ENCODE measurements at regions not wholly inside any gene's neighbourhood (a gene's known extent, or its start where the extent isn't known, plus 50 kb on each side); places are given as distances from the start of the nearest gene placed in this dataset.
"Not testable (repeated sequence)": the region's sequence is repeated elsewhere in the genome, so short reads cannot be mapped to it uniquely, and the experiment has no call there.

GRCh38 chr9:108803428-108804065, 52.2 kb downstream of the ACTL7B start:
- no peak for DNase-seq (ENCODE audit: low spot score)

- no peak for DNase-seq (ENCODE audit: low spot score)
These were observed 52.8 kb downstream of the ACTL7B start for GRCh38 chr9:108802967-108803366.

GRCh38 chr9:108801949-108802348, 53.8 kb downstream of the ACTL7B start:
- no peak for DNase-seq (ENCODE audit: low spot score)

- DNase-seq (ENCODE audit: low spot score): no peak
These were observed 55.1 kb downstream of the ACTL7B start for GRCh38 chr9:108800632-108801099.

GRCh38 chr9:108793573-108793972, 62.2 kb downstream of the ACTL7B start:
- no peak for DNase-seq (ENCODE audit: low spot score)

- no peak for DNase-seq (ENCODE audit: low spot score)
These were observed 66.0 kb downstream of the ACTL7B start for GRCh38 chr9:108789742-108790141.

GRCh38 chr9:108787690-108788048, 68.1 kb downstream of the ACTL7B start:
- no peak for DNase-seq (ENCODE audit: low spot score)

GRCh38 chr9:108786901-108787689, 68.7 kb downstream of the ACTL7B start:
- DNase-seq (ENCODE audit: low spot score): no peak

GRCh38 chr9:108786322-108786721, 69.5 kb downstream of the ACTL7B start:
- DNase-seq (ENCODE audit: low spot score): no peak

- DNase-seq (ENCODE audit: low spot score): no peak
These were observed 70.8 kb downstream of the ACTL7B start for GRCh38 chr9:108784998-108785397.

GRCh38 chr9:108783731-108784495, 71.9 kb downstream of the ACTL7B start:
- DNase-seq (ENCODE audit: low spot score): no peak

- no peak for DNase-seq (ENCODE audit: low spot score)
These were observed 72.5 kb downstream of the ACTL7B start for GRCh38 chr9:108783326-108783725.

- no peak for DNase-seq (ENCODE audit: low spot score)
These were observed 74.6 kb downstream of the ACTL7B start for GRCh38 chr9:108780942-108781734.

- DNase-seq (ENCODE audit: low spot score): no peak
These were observed 76.0 kb downstream of the ACTL7B start for GRCh38 chr9:108779551-108780325.

- no peak for DNase-seq (ENCODE audit: low spot score)
These were observed 78.7 kb downstream of the ACTL7B start for GRCh38 chr9:108776920-108777639.

- DNase-seq (ENCODE audit: low spot score): no peak
These were observed 79.9 kb downstream of the ACTL7B start for GRCh38 chr9:108775901-108776306.

GRCh38 chr9:108774088-108774487, 81.7 kb downstream of the ACTL7B start:
- not testable (repeated sequence) for DNase-seq (ENCODE audit: low spot score)

- no peak for DNase-seq (ENCODE audit: low spot score)
These were observed 83.4 kb downstream of the ACTL7B start for GRCh38 chr9:108772301-108772894.

- no peak for DNase-seq (ENCODE audit: low spot score)
These were observed 87.0 kb downstream of the ACTL7B start for GRCh38 chr9:108768744-108769143.

- no peak for DNase-seq (ENCODE audit: low spot score)
These were observed 89.1 kb downstream of the ACTL7B start for GRCh38 chr9:108766626-108767161.

Data from kidney capillary endothelial cell (primary cell).